ENCODE measurements at regions not wholly inside any gene's neighbourhood (a gene's known extent, or its start where the extent isn't known, plus 50 kb on each side); places are given as distances from the start of the nearest gene placed in this dataset.

DNA sequence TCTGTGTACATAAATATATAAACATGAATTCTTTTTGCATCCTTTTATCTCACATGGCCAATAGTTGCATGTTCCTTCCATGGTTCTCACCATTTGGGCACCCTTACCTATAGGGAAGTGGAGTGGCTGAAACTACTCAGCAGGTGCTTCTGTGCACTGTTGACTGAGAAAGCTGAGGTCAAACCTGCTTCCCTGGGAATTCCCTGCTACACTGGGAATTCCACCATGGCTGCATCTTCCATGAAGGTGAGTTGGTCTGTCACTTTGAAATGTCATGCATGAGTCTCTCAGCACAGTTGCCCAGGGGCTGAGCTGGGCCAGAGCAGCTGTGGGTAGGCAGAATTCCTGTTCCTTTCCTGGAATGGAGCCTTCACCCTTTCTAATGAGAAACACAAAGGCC lies 193.8 kb upstream of the PRSS16 start (continued):
- no peak for TF ChIP-seq ESRRA (IDR thresholded peaks at IDR 0.05; ENCODE audit: low read length)
- TF ChIP-seq MYB (IDR thresholded peaks at IDR 0.05; ENCODE audit: borderline replicate concordance, low read depth, low read length), result no peak
- no peak for TF ChIP-seq CHD2 (IDR thresholded peaks at IDR 0.05; ENCODE audit: borderline replicate concordance, low read depth, low read length)
- TF ChIP-seq, protein P1, sequence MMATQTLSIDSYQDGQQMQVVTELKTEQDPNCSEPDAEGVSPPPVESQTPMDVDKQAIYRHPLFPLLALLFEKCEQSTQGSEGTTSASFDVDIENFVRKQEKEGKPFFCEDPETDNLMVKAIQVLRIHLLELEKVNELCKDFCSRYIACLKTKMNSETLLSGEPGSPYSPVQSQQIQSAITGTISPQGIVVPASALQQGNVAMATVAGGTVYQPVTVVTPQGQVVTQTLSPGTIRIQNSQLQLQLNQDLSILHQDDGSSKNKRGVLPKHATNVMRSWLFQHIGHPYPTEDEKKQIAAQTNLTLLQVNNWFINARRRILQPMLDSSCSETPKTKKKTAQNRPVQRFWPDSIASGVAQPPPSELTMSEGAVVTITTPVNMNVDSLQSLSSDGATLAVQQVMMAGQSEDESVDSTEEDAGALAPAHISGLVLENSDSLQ (IDR thresholded peaks at IDR 0.05), result no peak
- TF ChIP-seq, protein P2, sequence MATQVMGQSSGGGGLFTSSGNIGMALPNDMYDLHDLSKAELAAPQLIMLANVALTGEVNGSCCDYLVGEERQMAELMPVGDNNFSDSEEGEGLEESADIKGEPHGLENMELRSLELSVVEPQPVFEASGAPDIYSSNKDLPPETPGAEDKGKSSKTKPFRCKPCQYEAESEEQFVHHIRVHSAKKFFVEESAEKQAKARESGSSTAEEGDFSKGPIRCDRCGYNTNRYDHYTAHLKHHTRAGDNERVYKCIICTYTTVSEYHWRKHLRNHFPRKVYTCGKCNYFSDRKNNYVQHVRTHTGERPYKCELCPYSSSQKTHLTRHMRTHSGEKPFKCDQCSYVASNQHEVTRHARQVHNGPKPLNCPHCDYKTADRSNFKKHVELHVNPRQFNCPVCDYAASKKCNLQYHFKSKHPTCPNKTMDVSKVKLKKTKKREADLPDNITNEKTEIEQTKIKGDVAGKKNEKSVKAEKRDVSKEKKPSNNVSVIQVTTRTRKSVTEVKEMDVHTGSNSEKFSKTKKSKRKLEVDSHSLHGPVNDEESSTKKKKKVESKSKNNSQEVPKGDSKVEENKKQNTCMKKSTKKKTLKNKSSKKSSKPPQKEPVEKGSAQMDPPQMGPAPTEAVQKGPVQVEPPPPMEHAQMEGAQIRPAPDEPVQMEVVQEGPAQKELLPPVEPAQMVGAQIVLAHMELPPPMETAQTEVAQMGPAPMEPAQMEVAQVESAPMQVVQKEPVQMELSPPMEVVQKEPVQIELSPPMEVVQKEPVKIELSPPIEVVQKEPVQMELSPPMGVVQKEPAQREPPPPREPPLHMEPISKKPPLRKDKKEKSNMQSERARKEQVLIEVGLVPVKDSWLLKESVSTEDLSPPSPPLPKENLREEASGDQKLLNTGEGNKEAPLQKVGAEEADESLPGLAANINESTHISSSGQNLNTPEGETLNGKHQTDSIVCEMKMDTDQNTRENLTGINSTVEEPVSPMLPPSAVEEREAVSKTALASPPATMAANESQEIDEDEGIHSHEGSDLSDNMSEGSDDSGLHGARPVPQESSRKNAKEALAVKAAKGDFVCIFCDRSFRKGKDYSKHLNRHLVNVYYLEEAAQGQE (IDR thresholded peaks at IDR 0.05; ENCODE audit: low read depth, low read length), result no peak
- TF ChIP-seq BRCA1 (IDR thresholded peaks at IDR 0.05; ENCODE audit: low read depth, low read length), result no peak
- no peak for TF ChIP-seq ZSCAN29 (IDR thresholded peaks at IDR 0.05)
- TF ChIP-seq, protein P3, sequence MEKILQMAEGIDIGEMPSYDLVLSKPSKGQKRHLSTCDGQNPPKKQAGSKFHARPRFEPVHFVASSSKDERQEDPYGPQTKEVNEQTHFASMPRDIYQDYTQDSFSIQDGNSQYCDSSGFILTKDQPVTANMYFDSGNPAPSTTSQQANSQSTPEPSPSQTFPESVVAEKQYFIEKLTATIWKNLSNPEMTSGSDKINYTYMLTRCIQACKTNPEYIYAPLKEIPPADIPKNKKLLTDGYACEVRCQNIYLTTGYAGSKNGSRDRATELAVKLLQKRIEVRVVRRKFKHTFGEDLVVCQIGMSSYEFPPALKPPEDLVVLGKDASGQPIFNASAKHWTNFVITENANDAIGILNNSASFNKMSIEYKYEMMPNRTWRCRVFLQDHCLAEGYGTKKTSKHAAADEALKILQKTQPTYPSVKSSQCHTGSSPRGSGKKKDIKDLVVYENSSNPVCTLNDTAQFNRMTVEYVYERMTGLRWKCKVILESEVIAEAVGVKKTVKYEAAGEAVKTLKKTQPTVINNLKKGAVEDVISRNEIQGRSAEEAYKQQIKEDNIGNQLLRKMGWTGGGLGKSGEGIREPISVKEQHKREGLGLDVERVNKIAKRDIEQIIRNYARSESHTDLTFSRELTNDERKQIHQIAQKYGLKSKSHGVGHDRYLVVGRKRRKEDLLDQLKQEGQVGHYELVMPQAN (conservative IDR thresholded peaks at IDR 0.05), result no peak
- TF ChIP-seq STAT1 (conservative IDR thresholded peaks at IDR 0.05), result no peak
- no peak for TF ChIP-seq RBBP5 (conservative IDR thresholded peaks at IDR 0.05)
- TF ChIP-seq, protein P4, sequence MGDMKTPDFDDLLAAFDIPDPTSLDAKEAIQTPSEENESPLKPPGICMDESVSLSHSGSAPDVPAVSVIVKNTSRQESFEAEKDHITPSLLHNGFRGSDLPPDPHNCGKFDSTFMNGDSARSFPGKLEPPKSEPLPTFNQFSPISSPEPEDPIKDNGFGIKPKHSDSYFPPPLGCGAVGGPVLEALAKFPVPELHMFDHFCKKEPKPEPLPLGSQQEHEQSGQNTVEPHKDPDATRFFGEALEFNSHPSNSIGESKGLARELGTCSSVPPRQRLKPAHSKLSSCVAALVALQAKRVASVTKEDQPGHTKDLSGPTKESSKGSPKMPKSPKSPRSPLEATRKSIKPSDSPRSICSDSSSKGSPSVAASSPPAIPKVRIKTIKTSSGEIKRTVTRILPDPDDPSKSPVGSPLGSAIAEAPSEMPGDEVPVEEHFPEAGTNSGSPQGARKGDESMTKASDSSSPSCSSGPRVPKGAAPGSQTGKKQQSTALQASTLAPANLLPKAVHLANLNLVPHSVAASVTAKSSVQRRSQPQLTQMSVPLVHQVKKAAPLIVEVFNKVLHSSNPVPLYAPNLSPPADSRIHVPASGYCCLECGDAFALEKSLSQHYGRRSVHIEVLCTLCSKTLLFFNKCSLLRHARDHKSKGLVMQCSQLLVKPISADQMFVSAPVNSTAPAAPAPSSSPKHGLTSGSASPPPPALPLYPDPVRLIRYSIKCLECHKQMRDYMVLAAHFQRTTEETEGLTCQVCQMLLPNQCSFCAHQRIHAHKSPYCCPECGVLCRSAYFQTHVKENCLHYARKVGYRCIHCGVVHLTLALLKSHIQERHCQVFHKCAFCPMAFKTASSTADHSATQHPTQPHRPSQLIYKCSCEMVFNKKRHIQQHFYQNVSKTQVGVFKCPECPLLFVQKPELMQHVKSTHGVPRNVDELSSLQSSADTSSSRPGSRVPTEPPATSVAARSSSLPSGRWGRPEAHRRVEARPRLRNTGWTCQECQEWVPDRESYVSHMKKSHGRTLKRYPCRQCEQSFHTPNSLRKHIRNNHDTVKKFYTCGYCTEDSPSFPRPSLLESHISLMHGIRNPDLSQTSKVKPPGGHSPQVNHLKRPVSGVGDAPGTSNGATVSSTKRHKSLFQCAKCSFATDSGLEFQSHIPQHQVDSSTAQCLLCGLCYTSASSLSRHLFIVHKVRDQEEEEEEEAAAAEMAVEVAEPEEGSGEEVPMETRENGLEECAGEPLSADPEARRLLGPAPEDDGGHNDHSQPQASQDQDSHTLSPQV (IDR thresholded peaks at IDR 0.05), result no peak
- TF ChIP-seq, protein P5, sequence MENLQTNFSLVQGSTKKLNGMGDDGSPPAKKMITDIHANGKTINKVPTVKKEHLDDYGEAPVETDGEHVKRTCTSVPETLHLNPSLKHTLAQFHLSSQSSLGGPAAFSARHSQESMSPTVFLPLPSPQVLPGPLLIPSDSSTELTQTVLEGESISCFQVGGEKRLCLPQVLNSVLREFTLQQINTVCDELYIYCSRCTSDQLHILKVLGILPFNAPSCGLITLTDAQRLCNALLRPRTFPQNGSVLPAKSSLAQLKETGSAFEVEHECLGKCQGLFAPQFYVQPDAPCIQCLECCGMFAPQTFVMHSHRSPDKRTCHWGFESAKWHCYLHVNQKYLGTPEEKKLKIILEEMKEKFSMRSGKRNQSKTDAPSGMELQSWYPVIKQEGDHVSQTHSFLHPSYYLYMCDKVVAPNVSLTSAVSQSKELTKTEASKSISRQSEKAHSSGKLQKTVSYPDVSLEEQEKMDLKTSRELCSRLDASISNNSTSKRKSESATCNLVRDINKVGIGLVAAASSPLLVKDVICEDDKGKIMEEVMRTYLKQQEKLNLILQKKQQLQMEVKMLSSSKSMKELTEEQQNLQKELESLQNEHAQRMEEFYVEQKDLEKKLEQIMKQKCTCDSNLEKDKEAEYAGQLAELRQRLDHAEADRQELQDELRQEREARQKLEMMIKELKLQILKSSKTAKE (IDR thresholded peaks at IDR 0.05; ENCODE audit: low read depth, poor library complexity, severe bottlenecking), result no peak
